Brain microvascular endothelial cell (primary cell): ENCODE measurements at regions not wholly inside any gene's neighbourhood (a gene's known extent, or its start where the extent isn't known, plus 50 kb on each side); places are given as distances from the start of the nearest gene placed in this dataset.
"Not testable (repeated sequence)": the region's sequence is repeated elsewhere in the genome, so short reads cannot be mapped to it uniquely, and the experiment has no call there.

Source experiments
- DNase-seq: peaks from one replicate; pipeline ENCODE4 v3.0.0-alpha.2; 2020
- H3K27ac ChIP-seq: fragments of 250-450 bp; sonication (Bioruptor Pico); 2 replicates; pipeline ENCODE4 v1.5.1; 2020; ENCODE audit warnings: mild to moderate bottlenecking, moderate library complexity
- H3K27me3 ChIP-seq: fragments of 250-450 bp; sonication (Bioruptor Pico); replicated peaks from 2 replicates; pipeline ENCODE4 v1.5.1; 2020; ENCODE audit warnings: mild to moderate bottlenecking
- H3K36me3 ChIP-seq: fragments of 250-450 bp; sonication (Bioruptor Pico); replicated peaks from 2 replicates; pipeline ENCODE4 v1.5.1; 2020; ENCODE audit warnings: mild to moderate bottlenecking
- H3K4me3 ChIP-seq: 2 replicates; pipeline ENCODE4 v1.5.1; 2011; ENCODE audit warnings: low read depth, mild to moderate bottlenecking, control low read depth, low read length, moderate library complexity
- CTCF ChIP-seq: IDR thresholded peaks from 2 replicates; pipeline ENCODE4 v1.5.1; 2011; ENCODE audit warnings: low read depth, mild to moderate bottlenecking, moderate library complexity, low read length, control low read depth, inconsistent platforms; ENCODE audit errors: missing control alignments
- in situ Hi-C: cut with HindIII; loops from 2 replicates; pipeline ENCODE4 v1.10.0; 2017; ENCODE audit warnings: low sequenced_read_pairs, low pct_ligation_motif_present

GRCh38 chr22:47512617-47513016, 750.2 kb downstream of the TBC1D22A start:
- Histone ChIP-seq H3K36me3 (no peaks in the 10 kb centered on the region), H3K27ac (no peak overlapping the region), H3K27me3 (no peaks in the 10 kb centered on the region), H3K4me3 (no peak overlapping the region)
- TF ChIP-seq CTCF = no peak
- in situ Hi-C loops = no loop called here
- no peak for DNase-seq

DNA sequence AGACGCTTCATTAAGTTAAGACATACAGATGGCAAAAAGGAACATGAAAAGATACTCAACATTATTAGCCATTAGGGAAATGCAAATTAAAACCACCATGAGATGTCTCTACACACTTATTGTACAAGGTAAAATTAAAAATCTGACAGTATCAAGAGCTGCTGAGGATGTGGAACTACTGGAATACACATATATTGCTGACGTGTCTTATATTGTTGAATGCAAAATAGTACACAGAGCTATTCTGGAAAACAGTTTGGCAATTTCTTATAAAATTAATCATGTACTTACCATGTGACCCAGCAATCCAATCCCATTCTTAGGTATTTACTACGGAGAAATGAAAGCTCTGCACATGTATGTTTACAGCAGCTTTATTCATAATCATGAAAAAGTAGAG, 742.5 kb downstream of the TBC1D22A start:
- in situ Hi-C loops = no loop called here
- H3K27ac ChIP-seq = no peak overlapping the region
- no peak for TF ChIP-seq CTCF
- no peak overlapping the region for H3K4me3 ChIP-seq
- no peaks in the 10 kb centered on the region for H3K36me3 ChIP-seq
- no peaks in the 10 kb centered on the region for H3K27me3 ChIP-seq
- no peak for DNase-seq

GRCh38 chr22:47498969-47499495, 736.6 kb downstream of the TBC1D22A start:
- no peak for DNase-seq
- no peak overlapping the region for H3K27ac ChIP-seq
- H3K4me3 ChIP-seq = no peak overlapping the region
- in situ Hi-C loops = no loop called here
- no peak for TF ChIP-seq CTCF
- H3K36me3 ChIP-seq = no peaks in the 10 kb centered on the region
- H3K27me3 ChIP-seq = no peaks in the 10 kb centered on the region

- TF ChIP-seq CTCF = no peak
- DNase-seq = no peak
- Histone ChIP-seq H3K4me3 (no peak overlapping the region), H3K36me3 (no peaks in the 10 kb centered on the region), H3K27ac (no peak overlapping the region), H3K27me3 (no peaks in the 10 kb centered on the region)
- in situ Hi-C loops = no loop called here
Measured at GRCh38 chr22:47497666-47498065, 735.2 kb downstream of the TBC1D22A start.

- Histone ChIP-seq H3K27me3 (no peaks in the 10 kb centered on the region), H3K4me3 (no peak overlapping the region), H3K36me3 (no peaks in the 10 kb centered on the region), H3K27ac (no peak overlapping the region)
- no peak for TF ChIP-seq CTCF
- in situ Hi-C loops = no loop called here
- DNase-seq = no peak
Measured at GRCh38 chr22:47495110-47495509, 732.7 kb downstream of the TBC1D22A start.

DNA sequence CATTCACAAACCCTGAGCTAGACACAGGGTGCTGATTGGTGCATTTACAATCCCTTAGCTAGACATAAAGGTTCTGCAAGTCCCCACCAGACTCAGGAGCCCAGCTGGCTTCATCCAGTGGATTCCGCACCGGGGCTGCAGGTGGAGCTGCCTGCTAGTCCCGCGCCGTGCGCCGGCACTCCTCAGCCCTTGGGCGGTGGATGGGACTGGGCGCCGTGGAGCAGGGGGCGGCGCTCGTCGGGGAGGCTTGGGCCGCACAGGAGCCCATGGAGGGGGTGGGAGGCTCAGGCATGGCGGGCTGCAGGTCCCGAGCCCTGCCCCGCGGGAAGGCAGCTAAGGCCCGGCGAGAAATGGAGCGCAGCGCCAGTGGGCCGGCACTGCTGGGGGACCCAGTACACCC, 725.7 kb downstream of the TBC1D22A start:
- H3K4me3 ChIP-seq, H3K27ac ChIP-seq, in situ Hi-C loops: not testable (repeated sequence)

More for the DNA sequence above, 725.7 kb downstream of the TBC1D22A start:
- H3K27me3 ChIP-seq, H3K36me3 ChIP-seq, DNase-seq: not testable (repeated sequence)
